OCI-LY7 (cell line): ENCODE measurements at regions not wholly inside any gene's neighbourhood (a gene's known extent, or its start where the extent isn't known, plus 50 kb on each side); places are given as distances from the start of the nearest gene placed in this dataset.

Experiments
- BruUV-seq: library from RNA; stranded (reverse); fragments of 400-500 nt; replicated peaks from 2 replicates; lab custom pipeline; 2021; lab: Mats Ljungman, UMichigan
- CTCF ChIA-PET: fragments of 300-600 bp; sonication (Branson Sonifier 250); formaldehyde crosslinking; loops from one replicate; lab custom pipeline; 2022; ENCODE audit warnings: antibody characterized with exemption; ENCODE audit not compliant: unreplicated experiment; lab: Charles Lee
- POLR2A ChIA-PET: fragments of 300-600 bp; sonication (Branson Sonifier 250); formaldehyde crosslinking; loops from one replicate; lab custom pipeline; 2022; ENCODE audit warnings: antibody characterized with exemption; lab: Charles Lee
- DNase-seq: peaks from one replicate; pipeline ENCODE4 v3.0.0-alpha.2; 2015; ENCODE audit warnings: low spot score
- H2AFZ ChIP-seq: fragments of 200-600 bp; sonication (generic), shearing (Covaris generic); 2 replicates; pipeline ENCODE4 v1.6.1; 2014; ENCODE audit warnings: mild to moderate bottlenecking, antibody characterized with exemption, low read length, moderate library complexity
- H3K27ac ChIP-seq: fragments of 200-600 bp; sonication (generic); 2 replicates; pipeline ENCODE4 v1.5.1; 2014; ENCODE audit warnings: mixed run types, low read depth, mild to moderate bottlenecking, moderate library complexity, low read length, inconsistent platforms; ENCODE audit not compliant: poor library complexity, severe bottlenecking
- H3K36me3 ChIP-seq: fragments of 200-600 bp; sonication (generic); 2 replicates; pipeline ENCODE4 v1.6.1; 2014; ENCODE audit warnings: mild to moderate bottlenecking, antibody characterized with exemption, low read length, moderate library complexity, mixed read lengths; ENCODE audit not compliant: insufficient read depth
- H3K4me1 ChIP-seq: fragments of 200-600 bp; sonication (generic); 2 replicates; pipeline ENCODE4 v1.5.1; 2014; ENCODE audit warnings: mild to moderate bottlenecking, low read length; ENCODE audit not compliant: insufficient read depth, poor library complexity, severe bottlenecking
- H3K4me2 ChIP-seq: fragments of 200-600 bp; sonication (generic); 2 replicates; pipeline ENCODE4 v1.6.1; 2014; ENCODE audit warnings: mild to moderate bottlenecking, low read length
- H3K4me3 ChIP-seq: fragments of 200-600 bp; sonication (generic); 2 replicates; pipeline ENCODE4 v1.5.1; 2014; ENCODE audit warnings: mild to moderate bottlenecking, low read depth, low read length; ENCODE audit not compliant: poor library complexity, severe bottlenecking
- H3K79me2 ChIP-seq: fragments of 200-600 bp; sonication (generic); 2 replicates; pipeline ENCODE4 v1.6.1; 2016; ENCODE audit warnings: low read depth, mild to moderate bottlenecking, low read length, moderate library complexity, mixed read lengths; ENCODE audit not compliant: insufficient read depth
- H3K9me2 ChIP-seq: fragments of 200-600 bp; sonication (generic); 2 replicates; pipeline ENCODE4 v1.6.1; 2016; ENCODE audit warnings: mild to moderate bottlenecking, low read length, mixed read lengths; ENCODE audit not compliant: insufficient read depth
- H3K9me3 ChIP-seq: fragments of 200-600 bp; sonication (generic); 2 replicates; pipeline ENCODE4 v1.6.1; 2014; ENCODE audit warnings: mild to moderate bottlenecking, mixed run types, low read length, mixed read lengths
- H4K20me1 ChIP-seq: fragments of 200-600 bp; sonication (generic); 2 replicates; pipeline ENCODE4 v1.6.1; 2014; ENCODE audit warnings: mild to moderate bottlenecking, antibody characterized with exemption, low read length, moderate library complexity, mixed read lengths; ENCODE audit not compliant: insufficient read depth
- EZH2phosphoT487 ChIP-seq: fragments of 200-600 bp; sonication (generic); IDR thresholded peaks from 2 replicates; pipeline ENCODE4 v1.6.1; 2018; ENCODE audit warnings: low read depth, borderline replicate concordance, mild to moderate bottlenecking, mixed run types, antibody characterized with exemption, low read length, moderate library complexity, mixed read lengths
- intact Hi-C: fragments of 100-400 bp; cut with micrococcal nuclease; formaldehyde crosslinking; loops from one replicate; pipeline ENCODE4 v1.10.0; 2022; ENCODE audit not compliant: unreplicated experiment
- TF ChIP-seq, protein P1 (sequence below): fragments of 200-600 bp; sonication (generic); conservative IDR thresholded peaks from 2 replicates; pipeline ENCODE4 v1.5.1; 2014; ENCODE audit warnings: mild to moderate bottlenecking, antibody characterized with exemption, low read length, moderate library complexity, mixed read lengths

DNA sequence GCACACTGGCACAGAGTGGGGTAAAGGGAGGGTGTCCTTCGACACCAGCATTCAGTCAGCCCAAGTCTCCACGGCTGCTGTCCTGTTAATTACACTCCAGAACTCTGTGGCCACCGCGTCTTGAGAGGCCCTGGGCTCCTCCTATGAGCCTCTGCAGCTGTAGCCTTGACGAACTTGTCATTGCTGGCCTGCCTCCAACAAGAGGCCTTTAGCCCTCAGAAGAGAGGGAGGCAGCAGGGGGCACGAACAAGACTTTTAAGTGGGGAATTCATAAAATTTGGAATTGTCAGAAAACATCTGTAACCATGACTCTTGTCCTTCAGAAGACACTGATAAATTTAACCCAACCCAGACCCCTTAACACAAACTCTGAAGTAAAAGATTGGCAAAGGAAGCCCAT is 241.9 kb downstream of the UQCRFS1 start:
- Histone ChIP-seq H3K4me2 (no peak overlapping the region), H3K4me1 (no peaks in the 10 kb centered on the region), H3K9me2 (no peaks in the 10 kb centered on the region), H3K79me2 (no peaks in the 10 kb centered on the region), H3K27ac (no peak overlapping the region), H3K4me3 (no peak overlapping the region), H4K20me1 (no peaks in the 10 kb centered on the region), H3K36me3 (no peaks in the 10 kb centered on the region), H2AFZ (no peak overlapping the region), H3K9me3 (no peaks in the 10 kb centered on the region)
- no peak for DNase-seq
- TF ChIP-seq, protein P1, sequence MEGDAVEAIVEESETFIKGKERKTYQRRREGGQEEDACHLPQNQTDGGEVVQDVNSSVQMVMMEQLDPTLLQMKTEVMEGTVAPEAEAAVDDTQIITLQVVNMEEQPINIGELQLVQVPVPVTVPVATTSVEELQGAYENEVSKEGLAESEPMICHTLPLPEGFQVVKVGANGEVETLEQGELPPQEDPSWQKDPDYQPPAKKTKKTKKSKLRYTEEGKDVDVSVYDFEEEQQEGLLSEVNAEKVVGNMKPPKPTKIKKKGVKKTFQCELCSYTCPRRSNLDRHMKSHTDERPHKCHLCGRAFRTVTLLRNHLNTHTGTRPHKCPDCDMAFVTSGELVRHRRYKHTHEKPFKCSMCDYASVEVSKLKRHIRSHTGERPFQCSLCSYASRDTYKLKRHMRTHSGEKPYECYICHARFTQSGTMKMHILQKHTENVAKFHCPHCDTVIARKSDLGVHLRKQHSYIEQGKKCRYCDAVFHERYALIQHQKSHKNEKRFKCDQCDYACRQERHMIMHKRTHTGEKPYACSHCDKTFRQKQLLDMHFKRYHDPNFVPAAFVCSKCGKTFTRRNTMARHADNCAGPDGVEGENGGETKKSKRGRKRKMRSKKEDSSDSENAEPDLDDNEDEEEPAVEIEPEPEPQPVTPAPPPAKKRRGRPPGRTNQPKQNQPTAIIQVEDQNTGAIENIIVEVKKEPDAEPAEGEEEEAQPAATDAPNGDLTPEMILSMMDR, result no peak
- TF ChIP-seq EZH2phosphoT487, result no peak
- ChIA-PET POLR2A (interaction anchor here (0.6 kb wide), 1 partner anchor 10 kb away, joined by 3 read pairs; no protein-coding TSS in a partner anchor), CTCF (no interaction called here)
- no TSS peak for BruUV-seq
- intact Hi-C loops, result no loop called here

DNA sequence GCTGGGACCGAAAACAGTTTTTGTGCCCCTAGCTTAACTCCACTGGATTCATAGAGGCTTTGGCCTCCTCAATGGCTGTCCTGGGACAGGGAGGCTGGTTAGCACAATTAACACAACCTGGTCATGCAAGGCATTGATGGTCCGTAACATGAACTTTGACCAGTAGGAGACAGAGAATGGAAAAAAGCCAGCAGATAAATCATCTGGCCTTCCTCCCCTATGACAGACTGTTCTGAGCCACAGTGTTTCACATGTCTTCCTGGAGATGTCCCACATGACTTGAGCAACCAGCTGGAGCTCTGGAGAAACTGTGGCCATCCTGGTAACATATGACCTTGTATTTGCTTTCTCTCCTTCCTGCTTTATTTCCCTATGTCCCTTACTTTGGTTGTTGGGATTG is 244.2 kb downstream of the UQCRFS1 start:
- Histone ChIP-seq H3K4me1 (no peaks in the 10 kb centered on the region), H3K4me2 (no peak overlapping the region), H3K4me3 (no peak overlapping the region), H3K9me2 (no peaks in the 10 kb centered on the region), H3K27ac (no peak overlapping the region), H3K36me3 (no peaks in the 10 kb centered on the region), H3K9me3 (no peaks in the 10 kb centered on the region), H2AFZ (no peak overlapping the region), H4K20me1 (no peaks in the 10 kb centered on the region), H3K79me2 (no peaks in the 10 kb centered on the region)
- ChIA-PET CTCF (no interaction called here), POLR2A (no interaction called here)
- no peak for DNase-seq
- intact Hi-C loops, result no loop called here
- TF ChIP-seq, protein P1, result no peak
- TF ChIP-seq EZH2phosphoT487, result no peak
- BruUV-seq, result no TSS peak

DNA sequence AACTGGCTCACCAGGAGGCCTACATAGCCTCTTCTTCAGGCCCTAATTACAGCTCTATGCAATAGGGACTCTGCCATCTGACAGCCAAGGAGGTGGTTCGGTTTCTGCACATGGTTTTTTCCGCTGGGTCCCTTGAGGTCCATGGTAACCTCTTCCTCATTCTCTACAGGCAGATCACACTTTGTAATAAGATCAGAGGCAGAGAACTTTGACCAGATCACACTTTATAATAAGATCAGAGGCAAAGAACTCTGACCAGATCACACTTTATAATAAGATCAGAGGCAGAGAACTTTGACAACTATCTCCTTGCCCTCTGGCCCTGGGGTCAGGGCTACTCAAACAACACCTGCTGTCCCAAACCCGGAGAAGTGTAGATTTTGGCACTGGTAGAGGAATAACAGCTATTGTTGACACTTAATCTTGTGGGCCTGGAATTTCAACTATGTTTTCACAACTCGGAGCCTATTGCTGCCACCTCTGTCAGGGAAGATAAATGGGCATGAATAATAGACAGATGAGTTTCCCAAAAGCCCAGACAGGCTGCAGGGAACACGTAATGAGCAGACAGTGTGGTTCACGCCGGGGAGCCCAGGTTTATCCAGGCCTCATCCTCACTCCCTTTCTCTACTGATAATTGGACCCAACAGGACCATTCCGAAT is 246.1 kb downstream of the UQCRFS1 start:
- ChIA-PET CTCF (no interaction called here), POLR2A (no interaction called here)
- BruUV-seq, result no TSS peak
- Histone ChIP-seq H3K4me2 (no peak overlapping the region), H3K36me3 (no peaks in the 10 kb centered on the region), H3K4me1 (no peaks in the 10 kb centered on the region), H3K9me2 (no peaks in the 10 kb centered on the region), H3K9me3 (no peaks in the 10 kb centered on the region), H2AFZ (no peak overlapping the region), H3K79me2 (no peaks in the 10 kb centered on the region), H4K20me1 (no peaks in the 10 kb centered on the region), H3K27ac (no peak overlapping the region), H3K4me3 (no peak overlapping the region)
- DNase-seq, result no peak
- no peak for TF ChIP-seq EZH2phosphoT487
- TF ChIP-seq, protein P1, result no peak
- intact Hi-C loops, result no loop called here
